ENCODE measurements at regions not wholly inside any gene's neighbourhood (a gene's known extent, or its start where the extent isn't known, plus 50 kb on each side); places are given as distances from the start of the nearest gene placed in this dataset.

DNA sequence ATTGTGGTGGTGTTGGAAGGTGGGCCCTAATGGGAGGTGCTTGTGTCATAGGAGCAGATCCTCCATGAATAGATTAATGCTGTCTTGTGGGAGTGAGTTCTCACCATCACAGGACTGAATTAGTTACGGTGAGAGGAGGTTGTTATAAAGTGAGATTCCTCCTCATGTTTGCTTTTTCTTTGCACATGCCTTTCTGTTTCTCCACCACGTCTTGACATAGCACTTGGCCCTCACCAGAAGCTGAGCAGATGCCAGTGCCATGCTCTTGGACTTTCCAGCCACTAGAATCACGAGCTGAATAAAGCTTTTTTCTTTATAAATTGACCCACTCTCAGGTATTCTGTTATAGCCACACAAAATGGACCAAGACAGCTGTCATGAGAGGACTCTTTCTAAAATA is 194.8 kb downstream of the PTPRU start:
- ATAC-seq, result no peak
- TF ChIP-seq, protein P1, sequence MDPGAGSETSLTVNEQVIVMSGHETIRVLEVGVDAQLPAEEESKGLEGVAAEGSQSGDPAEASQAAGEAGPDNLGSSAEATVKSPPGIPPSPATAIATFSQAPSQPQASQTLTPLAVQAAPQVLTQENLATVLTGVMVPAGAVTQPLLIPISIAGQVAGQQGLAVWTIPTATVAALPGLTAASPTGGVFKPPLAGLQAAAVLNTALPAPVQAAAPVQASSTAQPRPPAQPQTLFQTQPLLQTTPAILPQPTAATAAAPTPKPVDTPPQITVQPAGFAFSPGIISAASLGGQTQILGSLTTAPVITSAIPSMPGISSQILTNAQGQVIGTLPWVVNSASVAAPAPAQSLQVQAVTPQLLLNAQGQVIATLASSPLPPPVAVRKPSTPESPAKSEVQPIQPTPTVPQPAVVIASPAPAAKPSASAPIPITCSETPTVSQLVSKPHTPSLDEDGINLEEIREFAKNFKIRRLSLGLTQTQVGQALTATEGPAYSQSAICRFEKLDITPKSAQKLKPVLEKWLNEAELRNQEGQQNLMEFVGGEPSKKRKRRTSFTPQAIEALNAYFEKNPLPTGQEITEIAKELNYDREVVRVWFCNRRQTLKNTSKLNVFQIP (CRISPR knock-in tag; IDR thresholded peaks at IDR 0.05; ENCODE audit: borderline replicate concordance, low read depth), result no peak
- TF ChIP-seq ZFP3 (CRISPR knock-in tag; IDR thresholded peaks at IDR 0.05), result no peak
- no peak for TF ChIP-seq SNAI2 (CRISPR knock-in tag; IDR thresholded peaks at IDR 0.05)
- TF ChIP-seq ESRRG (CRISPR knock-in tag; IDR thresholded peaks at IDR 0.05), result no peak
- TF ChIP-seq CSRNP3 (CRISPR knock-in tag; IDR thresholded peaks at IDR 0.05), result no peak
- TF ChIP-seq, protein P2, sequence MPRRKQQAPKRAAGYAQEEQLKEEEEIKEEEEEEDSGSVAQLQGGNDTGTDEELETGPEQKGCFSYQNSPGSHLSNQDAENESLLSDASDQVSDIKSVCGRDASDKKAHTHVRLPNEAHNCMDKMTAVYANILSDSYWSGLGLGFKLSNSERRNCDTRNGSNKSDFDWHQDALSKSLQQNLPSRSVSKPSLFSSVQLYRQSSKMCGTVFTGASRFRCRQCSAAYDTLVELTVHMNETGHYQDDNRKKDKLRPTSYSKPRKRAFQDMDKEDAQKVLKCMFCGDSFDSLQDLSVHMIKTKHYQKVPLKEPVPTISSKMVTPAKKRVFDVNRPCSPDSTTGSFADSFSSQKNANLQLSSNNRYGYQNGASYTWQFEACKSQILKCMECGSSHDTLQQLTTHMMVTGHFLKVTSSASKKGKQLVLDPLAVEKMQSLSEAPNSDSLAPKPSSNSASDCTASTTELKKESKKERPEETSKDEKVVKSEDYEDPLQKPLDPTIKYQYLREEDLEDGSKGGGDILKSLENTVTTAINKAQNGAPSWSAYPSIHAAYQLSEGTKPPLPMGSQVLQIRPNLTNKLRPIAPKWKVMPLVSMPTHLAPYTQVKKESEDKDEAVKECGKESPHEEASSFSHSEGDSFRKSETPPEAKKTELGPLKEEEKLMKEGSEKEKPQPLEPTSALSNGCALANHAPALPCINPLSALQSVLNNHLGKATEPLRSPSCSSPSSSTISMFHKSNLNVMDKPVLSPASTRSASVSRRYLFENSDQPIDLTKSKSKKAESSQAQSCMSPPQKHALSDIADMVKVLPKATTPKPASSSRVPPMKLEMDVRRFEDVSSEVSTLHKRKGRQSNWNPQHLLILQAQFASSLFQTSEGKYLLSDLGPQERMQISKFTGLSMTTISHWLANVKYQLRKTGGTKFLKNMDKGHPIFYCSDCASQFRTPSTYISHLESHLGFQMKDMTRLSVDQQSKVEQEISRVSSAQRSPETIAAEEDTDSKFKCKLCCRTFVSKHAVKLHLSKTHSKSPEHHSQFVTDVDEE (CRISPR knock-in tag; IDR thresholded peaks at IDR 0.05), result no peak
- no peak for TF ChIP-seq ZC3H10 (CRISPR knock-in tag; IDR thresholded peaks at IDR 0.05)
- TF ChIP-seq ZNF8 (CRISPR knock-in tag; IDR thresholded peaks at IDR 0.05), result no peak
- TF ChIP-seq CSDC2 (CRISPR knock-in tag; IDR thresholded peaks at IDR 0.05), result no peak
- TF ChIP-seq GLIS3 (CRISPR knock-in tag; IDR thresholded peaks at IDR 0.05), result no peak
- TF ChIP-seq ZFP30 (CRISPR knock-in tag; IDR thresholded peaks at IDR 0.05), result no peak
- no peak for TF ChIP-seq ZNF565 (CRISPR knock-in tag; conservative IDR thresholded peaks at IDR 0.05; ENCODE audit: low read depth)
- TF ChIP-seq OSR1 (CRISPR knock-in tag; IDR thresholded peaks at IDR 0.05), result no peak
- TF ChIP-seq TOX (CRISPR knock-in tag; IDR thresholded peaks at IDR 0.05; ENCODE audit: borderline replicate concordance), result no peak
- TF ChIP-seq, protein P3, sequence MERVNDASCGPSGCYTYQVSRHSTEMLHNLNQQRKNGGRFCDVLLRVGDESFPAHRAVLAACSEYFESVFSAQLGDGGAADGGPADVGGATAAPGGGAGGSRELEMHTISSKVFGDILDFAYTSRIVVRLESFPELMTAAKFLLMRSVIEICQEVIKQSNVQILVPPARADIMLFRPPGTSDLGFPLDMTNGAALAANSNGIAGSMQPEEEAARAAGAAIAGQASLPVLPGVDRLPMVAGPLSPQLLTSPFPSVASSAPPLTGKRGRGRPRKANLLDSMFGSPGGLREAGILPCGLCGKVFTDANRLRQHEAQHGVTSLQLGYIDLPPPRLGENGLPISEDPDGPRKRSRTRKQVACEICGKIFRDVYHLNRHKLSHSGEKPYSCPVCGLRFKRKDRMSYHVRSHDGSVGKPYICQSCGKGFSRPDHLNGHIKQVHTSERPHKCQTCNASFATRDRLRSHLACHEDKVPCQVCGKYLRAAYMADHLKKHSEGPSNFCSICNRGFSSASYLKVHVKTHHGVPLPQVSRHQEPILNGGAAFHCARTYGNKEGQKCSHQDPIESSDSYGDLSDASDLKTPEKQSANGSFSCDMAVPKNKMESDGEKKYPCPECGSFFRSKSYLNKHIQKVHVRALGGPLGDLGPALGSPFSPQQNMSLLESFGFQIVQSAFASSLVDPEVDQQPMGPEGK (CRISPR knock-in tag; IDR thresholded peaks at IDR 0.05; ENCODE audit: borderline replicate concordance), result no peak

DNA sequence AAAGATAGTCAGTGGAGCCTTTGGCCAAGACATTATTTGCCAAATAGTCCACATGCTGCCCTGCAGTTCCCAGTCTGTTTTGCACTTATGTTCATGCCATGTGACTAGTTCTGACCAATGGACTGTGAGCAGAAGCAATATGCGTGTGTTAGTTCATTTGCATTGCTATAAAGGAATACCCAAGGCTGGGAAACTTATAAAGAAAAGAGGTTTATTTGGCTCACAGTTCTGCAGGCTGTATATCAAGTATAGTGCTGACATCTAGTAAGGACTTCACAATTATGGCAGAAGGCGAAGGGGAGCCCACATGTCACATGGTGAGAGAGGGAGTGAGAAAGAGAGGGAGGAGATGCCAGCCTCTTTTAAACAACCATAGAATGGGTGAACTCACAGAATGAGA is 193.3 kb downstream of the PTPRU start:
- no peak for TF ChIP-seq ESRRG (CRISPR knock-in tag; IDR thresholded peaks at IDR 0.05)
- TF ChIP-seq OSR1 (CRISPR knock-in tag; IDR thresholded peaks at IDR 0.05), result no peak
- no peak for TF ChIP-seq PPARA (CRISPR knock-in tag; IDR thresholded peaks at IDR 0.05; ENCODE audit: borderline replicate concordance)
- TF ChIP-seq TCF4 (CRISPR knock-in tag; IDR thresholded peaks at IDR 0.05; ENCODE audit: borderline replicate concordance), result no peak
- no peak for TF ChIP-seq ZNF70 (CRISPR knock-in tag; IDR thresholded peaks at IDR 0.05)
- TF ChIP-seq ARNTL (CRISPR knock-in tag; IDR thresholded peaks at IDR 0.05; ENCODE audit: borderline replicate concordance, low read depth), result no peak
- TF ChIP-seq ZFP3 (CRISPR knock-in tag; IDR thresholded peaks at IDR 0.05), result no peak
- TF ChIP-seq GLIS3 (CRISPR knock-in tag; IDR thresholded peaks at IDR 0.05), result no peak
- no peak for TF ChIP-seq BACH2 (CRISPR knock-in tag; IDR thresholded peaks at IDR 0.05; ENCODE audit: borderline replicate concordance)
- TF ChIP-seq ZNF565 (CRISPR knock-in tag; conservative IDR thresholded peaks at IDR 0.05; ENCODE audit: low read depth), result no peak
- TF ChIP-seq TOX (CRISPR knock-in tag; IDR thresholded peaks at IDR 0.05; ENCODE audit: borderline replicate concordance), result no peak
- TF ChIP-seq CREB5 (CRISPR knock-in tag; IDR thresholded peaks at IDR 0.05; ENCODE audit: low read depth), result no peak
- TF ChIP-seq SNAI2 (CRISPR knock-in tag; IDR thresholded peaks at IDR 0.05), result no peak
- TF ChIP-seq, protein P1 (CRISPR knock-in tag; IDR thresholded peaks at IDR 0.05; ENCODE audit: borderline replicate concordance, low read depth), result no peak
- no peak for TF ChIP-seq ZFP30 (CRISPR knock-in tag; IDR thresholded peaks at IDR 0.05)
- TF ChIP-seq, protein P2 (CRISPR knock-in tag; IDR thresholded peaks at IDR 0.05), result no peak
- ATAC-seq, result no peak
